Calu3 (cell line): ENCODE measurements at regions not wholly inside any gene's neighbourhood (a gene's known extent, or its start where the extent isn't known, plus 50 kb on each side); places are given as distances from the start of the nearest gene placed in this dataset.

ENCODE experiments used
- BruUV-seq: library from RNA; stranded (reverse); fragments of 400-500 nt; replicated peaks from 2 replicates; lab custom pipeline; 2021; lab: Mats Ljungman, UMichigan
- CTCF ChIA-PET: fragments of 300-600 bp; sonication (Branson Sonifier 250); formaldehyde crosslinking; loops from one replicate; lab custom pipeline; 2022; ENCODE audit warnings: antibody characterized with exemption; lab: Charles Lee
- DNase-seq: peaks from one replicate; pipeline ENCODE4 v3.0.0; 2022
- H3K27ac Mint-ChIP-seq: one replicate; pipeline ENCODE4 v1.8.0; 2022; ENCODE audit warnings: mixed read lengths; ENCODE audit not compliant: unreplicated experiment
- H3K27me3 Mint-ChIP-seq: one replicate; pipeline ENCODE4 v1.8.0; 2022; ENCODE audit warnings: mixed read lengths; ENCODE audit not compliant: unreplicated experiment
- H3K36me3 Mint-ChIP-seq: one replicate; pipeline ENCODE4 v1.8.0; 2022; ENCODE audit warnings: mild to moderate bottlenecking, moderate library complexity, mixed read lengths; ENCODE audit not compliant: insufficient read depth, unreplicated experiment
- H3K4me1 Mint-ChIP-seq: one replicate; pipeline ENCODE4 v1.8.0; 2022; ENCODE audit warnings: mild to moderate bottlenecking, low read depth, mixed read lengths; ENCODE audit not compliant: unreplicated experiment
- H3K4me3 Mint-ChIP-seq: one replicate; pipeline ENCODE4 v1.8.0; 2022; ENCODE audit warnings: mild to moderate bottlenecking, low read depth, moderate library complexity, mixed read lengths; ENCODE audit not compliant: unreplicated experiment
- H3K9me3 Mint-ChIP-seq: one replicate; pipeline ENCODE4 v1.8.0; 2022; ENCODE audit warnings: low read depth, mixed read lengths; ENCODE audit not compliant: unreplicated experiment
- intact Hi-C: fragments of 100-400 bp; cut with micrococcal nuclease; formaldehyde crosslinking; loops from one replicate; pipeline ENCODE4 v1.10.0; 2022; ENCODE audit not compliant: unreplicated experiment
- TF ChIP-seq, protein P1 (sequence below): fragments of 200-600 bp; IDR thresholded peaks from one replicate; pipeline ENCODE4 v1.8.0; 2022; ENCODE audit warnings: antibody characterized with exemption; ENCODE audit not compliant: unreplicated experiment

DNA sequence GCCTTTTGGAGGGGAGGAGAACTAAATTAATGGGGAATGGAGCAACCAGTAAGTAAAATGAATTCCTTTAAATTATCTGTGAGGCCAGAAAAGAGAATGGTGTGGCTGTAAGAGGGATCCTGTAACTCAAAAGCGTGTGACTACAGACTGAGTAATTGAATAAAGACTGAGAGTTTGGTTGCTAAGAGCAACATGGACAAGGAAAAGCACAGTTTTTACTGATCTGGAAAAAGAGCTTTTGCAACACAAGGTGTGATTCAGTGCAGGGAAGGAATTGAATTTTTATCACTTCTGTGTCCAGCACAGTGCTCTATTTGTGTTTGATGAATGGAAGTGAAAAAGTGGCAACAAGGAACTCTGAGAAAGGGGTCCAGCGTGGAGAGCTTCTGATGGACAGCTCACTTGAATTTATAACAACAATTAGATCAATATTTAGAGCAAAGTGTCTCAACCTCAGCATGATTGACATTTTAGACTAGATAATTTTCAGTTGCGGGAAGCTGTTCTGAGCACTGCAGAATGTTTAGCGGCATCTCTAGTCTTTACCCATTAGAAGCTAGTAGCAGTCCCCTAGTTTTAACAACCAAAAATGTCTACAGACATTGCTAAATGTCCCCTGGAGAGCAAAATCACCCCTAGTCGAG lies 202.8 kb upstream of the BDNF start:
- Mint-ChIP-seq H3K36me3 (no peaks in the 10 kb centered on the region), H3K27ac (no peak overlapping the region), H3K9me3 (peaks cover 2% of the 10 kb centered on the region), H3K4me1 (no peaks in the 10 kb centered on the region), H3K4me3 (no peak overlapping the region), H3K27me3 (peaks cover 16% of the 10 kb centered on the region)
- CTCF ChIA-PET, result no interaction called here
- TF ChIP-seq, protein P1, sequence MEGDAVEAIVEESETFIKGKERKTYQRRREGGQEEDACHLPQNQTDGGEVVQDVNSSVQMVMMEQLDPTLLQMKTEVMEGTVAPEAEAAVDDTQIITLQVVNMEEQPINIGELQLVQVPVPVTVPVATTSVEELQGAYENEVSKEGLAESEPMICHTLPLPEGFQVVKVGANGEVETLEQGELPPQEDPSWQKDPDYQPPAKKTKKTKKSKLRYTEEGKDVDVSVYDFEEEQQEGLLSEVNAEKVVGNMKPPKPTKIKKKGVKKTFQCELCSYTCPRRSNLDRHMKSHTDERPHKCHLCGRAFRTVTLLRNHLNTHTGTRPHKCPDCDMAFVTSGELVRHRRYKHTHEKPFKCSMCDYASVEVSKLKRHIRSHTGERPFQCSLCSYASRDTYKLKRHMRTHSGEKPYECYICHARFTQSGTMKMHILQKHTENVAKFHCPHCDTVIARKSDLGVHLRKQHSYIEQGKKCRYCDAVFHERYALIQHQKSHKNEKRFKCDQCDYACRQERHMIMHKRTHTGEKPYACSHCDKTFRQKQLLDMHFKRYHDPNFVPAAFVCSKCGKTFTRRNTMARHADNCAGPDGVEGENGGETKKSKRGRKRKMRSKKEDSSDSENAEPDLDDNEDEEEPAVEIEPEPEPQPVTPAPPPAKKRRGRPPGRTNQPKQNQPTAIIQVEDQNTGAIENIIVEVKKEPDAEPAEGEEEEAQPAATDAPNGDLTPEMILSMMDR, result no peak
- intact Hi-C loops, result no loop called here
- no TSS peak for BruUV-seq
- DNase-seq, result no peak

DNA sequence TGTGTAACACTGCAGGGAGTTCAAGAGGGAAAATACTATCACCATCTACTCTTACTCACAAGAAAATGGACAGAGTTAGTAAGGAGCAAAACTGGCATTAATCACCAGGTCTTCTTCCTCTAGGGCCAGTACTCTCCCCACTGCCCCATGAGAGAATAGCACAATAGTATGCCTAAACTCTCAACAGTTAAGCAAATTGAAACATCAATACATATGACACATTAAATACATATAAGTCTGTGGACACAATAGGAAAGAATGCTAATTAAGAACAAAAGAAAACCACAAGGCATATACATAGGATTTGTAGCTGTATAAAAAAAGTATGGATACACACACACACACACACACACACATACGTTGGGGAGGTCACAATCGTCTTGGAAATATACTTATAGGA lies 197.9 kb upstream of the BDNF start:
- Mint-ChIP-seq H3K4me1 (peaks cover 8% of the 10 kb centered on the region), H3K27me3 (no peaks in the 10 kb centered on the region), H3K36me3 (no peaks in the 10 kb centered on the region), H3K27ac (no peak overlapping the region), H3K9me3 (peaks cover 3% of the 10 kb centered on the region), H3K4me3 (no peak overlapping the region)
- no TSS peak for BruUV-seq
- TF ChIP-seq, protein P1, result no peak
- no peak for DNase-seq
- CTCF ChIA-PET, result no interaction called here
- intact Hi-C loops, result no loop called here

DNA sequence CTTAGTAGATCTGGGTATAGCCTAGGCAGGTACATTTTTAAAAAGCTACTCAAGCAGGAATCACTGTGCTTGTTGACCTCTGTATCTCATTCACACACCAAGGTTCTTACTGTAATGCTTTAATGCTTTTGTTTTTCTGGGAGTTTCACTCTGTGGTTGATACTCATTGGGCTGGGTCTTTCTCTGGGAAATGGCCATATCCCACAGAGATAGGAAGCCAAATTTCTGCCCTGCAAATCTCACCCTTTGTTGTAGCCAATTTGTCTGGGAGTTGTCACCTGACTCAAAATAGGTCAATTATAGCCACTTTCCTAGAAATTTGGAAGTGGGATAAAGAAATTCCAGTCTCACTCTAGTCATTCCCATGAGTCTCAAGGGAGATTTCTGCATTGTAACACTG lies 195.8 kb upstream of the BDNF start:
- no peaks in the 10 kb centered on the region for H3K36me3 Mint-ChIP-seq
- H3K4me1 Mint-ChIP-seq, result peaks cover 8% of the 10 kb centered on the region
- TF ChIP-seq, protein P1, result no peak
- H3K27ac Mint-ChIP-seq, result no peak overlapping the region
- H3K9me3 Mint-ChIP-seq, result peaks cover 3% of the 10 kb centered on the region
- CTCF ChIA-PET, result interaction anchor here (0.6 kb wide), 1 partner anchor 1066 kb away, joined by 4 read pairs; no protein-coding TSS in a partner anchor
- no peak for DNase-seq
- BruUV-seq, result no TSS peak
- no peaks in the 10 kb centered on the region for H3K27me3 Mint-ChIP-seq
- no peak overlapping the region for H3K4me3 Mint-ChIP-seq
- intact Hi-C loops, result no loop called here

GRCh38 chr11:27894552-27894951 lies 194.3 kb upstream of the BDNF start:
- TF ChIP-seq, protein P1, result no peak
- Mint-ChIP-seq H3K4me1 (peaks cover 8% of the 10 kb centered on the region), H3K36me3 (no peaks in the 10 kb centered on the region), H3K27me3 (peaks cover 13% of the 10 kb centered on the region), H3K9me3 (peaks cover 6% of the 10 kb centered on the region), H3K27ac (no peak overlapping the region), H3K4me3 (no peak overlapping the region)
- DNase-seq, result no peak
- CTCF ChIA-PET, result no interaction called here
- no TSS peak for BruUV-seq
- intact Hi-C loops, result no loop called here
